SK-N-SH (cell line): ENCODE measurements at regions not wholly inside any gene's neighbourhood (a gene's known extent, or its start where the extent isn't known, plus 50 kb on each side); places are given as distances from the start of the nearest gene placed in this dataset.

Experiments used
- CTCF ChIA-PET: fragments of 300-600, 350-600 bp; formaldehyde crosslinking; extraction: SDS; loops from one replicate; lab custom pipeline; 2021; lab: Yijun Ruan, JAX
- POLR2A ChIA-PET: fragments of 350-600 bp; sonication (Branson Sonifier 250); formaldehyde crosslinking; extraction: SDS; loops from one replicate; lab custom pipeline; 2020; ENCODE audit warnings: antibody characterized with exemption, inconsistent platforms; lab: Yijun Ruan, JAX
- DNase-seq: peaks from one replicate; pipeline ENCODE4 v3.0.0; 2012
- H2AFZ ChIP-seq: fragments of 200-600 bp; sonication (generic); 2 replicates; pipeline ENCODE4 v1.8.1; 2016; ENCODE audit warnings: antibody characterized with exemption, mild to moderate bottlenecking, low read depth
- H3F3A ChIP-seq: fragments of 200-600 bp; sonication (generic); replicated peaks from 2 replicates; pipeline ENCODE3; 2016; ENCODE audit warnings: antibody characterized with exemption, mild to moderate bottlenecking; ENCODE audit not compliant: insufficient read depth
- H3K27ac ChIP-seq, 2 experiments: fragments of 200-500 bp in 1 of 2; fragments of 200-600 bp in 1 of 2; sonication (Bioruptor generic) in 1 of 2; sonication (generic), shearing (Covaris generic) in 1 of 2; 2 replicates each; pipeline versions ENCODE4 v1.5.1 to v1.6.1; 2014 to 2016; ENCODE audit warnings: low read depth in 2 of 2, inconsistent platforms in 1 of 2, low read length in 1 of 2, mild to moderate bottlenecking in 1 of 2, mixed read lengths in 1 of 2
- H3K27me3 ChIP-seq: fragments of 200-600 bp; sonication (generic), shearing (Covaris generic); 2 replicates; pipeline ENCODE4 v1.6.1; 2016; ENCODE audit warnings: mixed run types; ENCODE audit not compliant: insufficient read depth
- H3K36me3 ChIP-seq, 2 experiments: fragments of 200-500 bp in 1 of 2; fragments of 200-600 bp in 1 of 2; sonication (Bioruptor generic) in 1 of 2; sonication (generic) in 1 of 2; replicated peaks in 1 of 2; 2 replicates each; pipeline versions ENCODE3 to v1.5.1; 2014 to 2016; ENCODE audit warnings: low read length in 1 of 2, mild to moderate bottlenecking in 1 of 2; ENCODE audit not compliant: insufficient read depth in 2 of 2, control insufficient read depth in 1 of 2
- H3K4me1 ChIP-seq, 2 experiments: fragments of 200-500 bp in 1 of 2; fragments of 200-600 bp in 1 of 2; sonication (Bioruptor generic) in 1 of 2; sonication (generic), shearing (Covaris generic) in 1 of 2; 2 replicates each; pipeline versions ENCODE4 v1.5.1 to v1.6.1; 2014 to 2016; ENCODE audit warnings: low read depth in 1 of 2, low read length in 1 of 2, mixed run types in 1 of 2; ENCODE audit not compliant: insufficient read depth in 2 of 2, control insufficient read depth in 1 of 2
- H3K4me2 ChIP-seq: fragments of 200-600 bp; sonication (generic), shearing (Covaris generic); 2 replicates; pipeline ENCODE4 v1.6.1; 2017; ENCODE audit warnings: mixed run types
- H3K4me3 ChIP-seq, 2 experiments: fragments of 200-500 bp in 1 of 2; fragments of 200-600 bp in 1 of 2; sonication (Bioruptor generic) in 1 of 2; sonication (generic), shearing (Covaris generic) in 1 of 2; 2 replicates each; pipeline versions ENCODE4 v1.5.1 to v1.8.1; 2014 to 2016; ENCODE audit warnings: low read depth in 2 of 2, inconsistent platforms in 1 of 2, low read length in 1 of 2, mild to moderate bottlenecking in 1 of 2, mixed read lengths in 1 of 2, moderate library complexity in 1 of 2
- H3K79me2 ChIP-seq: fragments of 200-600 bp; sonication (generic); 2 replicates; pipeline ENCODE4 v1.8.1; 2017; ENCODE audit warnings: mild to moderate bottlenecking; ENCODE audit not compliant: insufficient read depth
- H3K9ac ChIP-seq: fragments of 200-600 bp; sonication (generic); 2 replicates; pipeline ENCODE4 v1.6.1; 2017; ENCODE audit warnings: mixed run types
- H3K9me2 ChIP-seq: fragments of 200-600 bp; sonication (generic); 2 replicates; pipeline ENCODE4 v1.6.1; 2017; ENCODE audit warnings: mixed run types
- H3K9me3 ChIP-seq: fragments of 200-600 bp; sonication (generic); 2 replicates; pipeline ENCODE4 v1.6.1; 2017; ENCODE audit warnings: mixed run types, mild to moderate bottlenecking, moderate library complexity
- H4K20me1 ChIP-seq: fragments of 200-600 bp; sonication (generic); 2 replicates; pipeline ENCODE4 v1.6.1; 2017; ENCODE audit warnings: mild to moderate bottlenecking, mixed run types; ENCODE audit not compliant: insufficient read depth
- EZH2phosphoT487 ChIP-seq: fragments of 200-600 bp; sonication (generic); IDR thresholded peaks from 2 replicates; pipeline ENCODE4 v1.6.1; 2017; ENCODE audit warnings: low read depth, mixed run types, mild to moderate bottlenecking, antibody characterized with exemption, moderate library complexity, borderline replicate concordance
- FOSL2 ChIP-seq: IDR thresholded peaks from 2 replicates; pipeline ENCODE4 v1.4.0; 2012; ENCODE audit warnings: low read depth, mild to moderate bottlenecking, moderate library complexity, borderline replicate concordance
- GABPA ChIP-seq: IDR thresholded peaks from 2 replicates; pipeline ENCODE4 v1.4.0; 2012; ENCODE audit warnings: low read depth, mild to moderate bottlenecking
- GATA2 ChIP-seq: sonication (generic); formaldehyde crosslinking; IDR thresholded peaks from 2 replicates; pipeline ENCODE4 v1.5.0; 2020; ENCODE audit warnings: mild to moderate bottlenecking, missing genetic modification reagents
- IRF3 ChIP-seq: fragments of 150-350 bp; IDR thresholded peaks from 2 replicates; pipeline ENCODE4 v1.6.1; 2016; ENCODE audit warnings: mild to moderate bottlenecking, low read depth, low read length
- MXI1 ChIP-seq: IDR thresholded peaks from 2 replicates; pipeline ENCODE4 v1.6.1; 2012; ENCODE audit warnings: mild to moderate bottlenecking, low read depth, low read length, improper control_type of control experiment
- NRF1 ChIP-seq: IDR thresholded peaks from 2 replicates; pipeline ENCODE4 v1.6.1; 2012; ENCODE audit warnings: low read depth, mild to moderate bottlenecking, low read length
- POLR2AphosphoS5 ChIP-seq: IDR thresholded peaks from 2 replicates; pipeline ENCODE4 v1.6.1; 2012; ENCODE audit warnings: low read depth, low read length
- RFX5 ChIP-seq: IDR thresholded peaks from 2 replicates; pipeline ENCODE4 v1.6.1; 2012; ENCODE audit warnings: mild to moderate bottlenecking, improper control_type of control experiment, low read length
- SIN3A ChIP-seq: IDR thresholded peaks from 2 replicates; pipeline ENCODE4 v1.6.1; 2012; ENCODE audit warnings: low read depth, mild to moderate bottlenecking, low read length, moderate library complexity, borderline replicate concordance
- TAF1 ChIP-seq: IDR thresholded peaks from 2 replicates; pipeline ENCODE4 v1.6.1; 2012; ENCODE audit warnings: low read depth, mild to moderate bottlenecking, low read length, moderate library complexity, borderline replicate concordance
- TEAD4 ChIP-seq: IDR thresholded peaks from 2 replicates; pipeline ENCODE4 v1.4.0; 2012; ENCODE audit warnings: mild to moderate bottlenecking, borderline replicate concordance; ENCODE audit not compliant: insufficient read depth
- USF1 ChIP-seq: IDR thresholded peaks from 2 replicates; pipeline ENCODE4 v1.4.0; 2012; ENCODE audit warnings: low read depth, borderline replicate concordance
- YY1 ChIP-seq: IDR thresholded peaks from 2 replicates; pipeline ENCODE4 v1.4.0; 2012; ENCODE audit warnings: low read depth, mild to moderate bottlenecking
- WGBS: methylation state at CpG from one replicate; pipeline ENCODE4 v1.1.6; 2017; ENCODE audit warnings: low lambda C conversion rate; 5-methylcytosine and 5-hydroxymethylcytosine counted together
- TF ChIP-seq, protein P1 (sequence below): IDR thresholded peaks from 2 replicates; pipeline ENCODE4 v1.6.1; 2012; ENCODE audit warnings: mild to moderate bottlenecking, low read depth, low read length, moderate library complexity
- TF ChIP-seq, protein P2 (sequence below): IDR thresholded peaks from 2 replicates; pipeline ENCODE4; 2012

DNA sequence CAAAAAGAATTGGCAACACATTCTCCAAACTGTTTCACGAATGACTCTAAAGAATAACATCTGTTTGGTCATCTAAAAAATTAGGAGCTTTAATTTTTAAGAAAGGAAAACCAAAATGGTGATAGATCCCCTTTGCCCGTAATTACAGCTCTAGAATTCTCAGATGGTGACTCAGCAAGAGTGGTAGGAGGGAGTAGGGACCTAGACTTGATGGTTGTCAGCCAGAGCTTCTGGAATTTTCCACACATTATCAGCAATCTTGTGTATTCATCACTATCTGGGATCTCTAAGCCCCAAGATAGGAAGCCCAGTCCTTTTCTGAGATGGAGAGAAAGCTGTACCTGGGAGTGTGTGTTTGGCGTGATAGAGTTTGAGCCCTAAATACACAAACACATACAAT is 103.9 kb upstream of the RAB40AL start:
- no peak overlapping the region for H2AFZ ChIP-seq
- H3K4me3 ChIP-seq = no peak overlapping the region
- TF ChIP-seq GATA2 (CRISPR knock-in tag) (no peak), POLR2AphosphoS5 (no peak), RFX5 (no peak), USF1 (no peak), MXI1 (no peak), SIN3A (no peak), TAF1 (no peak), YY1 (no peak), EZH2phosphoT487 (no peak), FOSL2 (no peak), NRF1 (no peak), IRF3 (no peak), TEAD4 (no peak), GABPA (no peak)
- TF ChIP-seq, protein P1, sequence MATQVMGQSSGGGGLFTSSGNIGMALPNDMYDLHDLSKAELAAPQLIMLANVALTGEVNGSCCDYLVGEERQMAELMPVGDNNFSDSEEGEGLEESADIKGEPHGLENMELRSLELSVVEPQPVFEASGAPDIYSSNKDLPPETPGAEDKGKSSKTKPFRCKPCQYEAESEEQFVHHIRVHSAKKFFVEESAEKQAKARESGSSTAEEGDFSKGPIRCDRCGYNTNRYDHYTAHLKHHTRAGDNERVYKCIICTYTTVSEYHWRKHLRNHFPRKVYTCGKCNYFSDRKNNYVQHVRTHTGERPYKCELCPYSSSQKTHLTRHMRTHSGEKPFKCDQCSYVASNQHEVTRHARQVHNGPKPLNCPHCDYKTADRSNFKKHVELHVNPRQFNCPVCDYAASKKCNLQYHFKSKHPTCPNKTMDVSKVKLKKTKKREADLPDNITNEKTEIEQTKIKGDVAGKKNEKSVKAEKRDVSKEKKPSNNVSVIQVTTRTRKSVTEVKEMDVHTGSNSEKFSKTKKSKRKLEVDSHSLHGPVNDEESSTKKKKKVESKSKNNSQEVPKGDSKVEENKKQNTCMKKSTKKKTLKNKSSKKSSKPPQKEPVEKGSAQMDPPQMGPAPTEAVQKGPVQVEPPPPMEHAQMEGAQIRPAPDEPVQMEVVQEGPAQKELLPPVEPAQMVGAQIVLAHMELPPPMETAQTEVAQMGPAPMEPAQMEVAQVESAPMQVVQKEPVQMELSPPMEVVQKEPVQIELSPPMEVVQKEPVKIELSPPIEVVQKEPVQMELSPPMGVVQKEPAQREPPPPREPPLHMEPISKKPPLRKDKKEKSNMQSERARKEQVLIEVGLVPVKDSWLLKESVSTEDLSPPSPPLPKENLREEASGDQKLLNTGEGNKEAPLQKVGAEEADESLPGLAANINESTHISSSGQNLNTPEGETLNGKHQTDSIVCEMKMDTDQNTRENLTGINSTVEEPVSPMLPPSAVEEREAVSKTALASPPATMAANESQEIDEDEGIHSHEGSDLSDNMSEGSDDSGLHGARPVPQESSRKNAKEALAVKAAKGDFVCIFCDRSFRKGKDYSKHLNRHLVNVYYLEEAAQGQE = no peak
- TF ChIP-seq, protein P2, sequence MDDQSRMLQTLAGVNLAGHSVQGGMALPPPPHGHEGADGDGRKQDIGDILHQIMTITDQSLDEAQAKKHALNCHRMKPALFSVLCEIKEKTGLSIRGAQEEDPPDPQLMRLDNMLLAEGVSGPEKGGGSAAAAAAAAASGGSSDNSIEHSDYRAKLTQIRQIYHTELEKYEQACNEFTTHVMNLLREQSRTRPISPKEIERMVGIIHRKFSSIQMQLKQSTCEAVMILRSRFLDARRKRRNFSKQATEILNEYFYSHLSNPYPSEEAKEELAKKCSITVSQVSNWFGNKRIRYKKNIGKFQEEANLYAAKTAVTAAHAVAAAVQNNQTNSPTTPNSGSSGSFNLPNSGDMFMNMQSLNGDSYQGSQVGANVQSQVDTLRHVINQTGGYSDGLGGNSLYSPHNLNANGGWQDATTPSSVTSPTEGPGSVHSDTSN = no peak
- no peaks in the 10 kb centered on the region for H3K79me2 ChIP-seq
- ChIA-PET POLR2A (no interaction called here), CTCF (interaction anchor here (1.0 kb wide), 1 partner anchor 10 kb away, joined by 3 read pairs; no protein-coding TSS in a partner anchor)
- 82% methylated on average over 3 of the region's 3 CpGs for WGBS
- peak overlapping the region; percentile 26 for H3K4me2 ChIP-seq
- no peak for DNase-seq
- no peaks in the 10 kb centered on the region for H3F3A ChIP-seq
- no peaks in the 10 kb centered on the region for H3K9me2 ChIP-seq
- no peaks in the 10 kb centered on the region for H3K27me3 ChIP-seq
- H3K4me1 ChIP-seq = peaks cover 0 to 2% of the 10 kb centered on the region in 2 experiments; a peak in 1 of 4 replicates
- H3K9ac ChIP-seq = 0 out of 2 replicates have a peak overlapping the region, but pooled peaks have one; percentile 3
- H3K27ac ChIP-seq = peak overlapping the region in 1 of 2 experiments; percentile 77; a peak in 2 of 4 replicates
- no peaks in the 10 kb centered on the region for H4K20me1 ChIP-seq
- no peaks in the 10 kb centered on the region for H3K9me3 ChIP-seq
- H3K36me3 ChIP-seq = peaks cover 4 to 10% of the 10 kb centered on the region in 2 experiments
